Right lobe of liver (tissue), 4 donors: ENCODE measurements at regions not wholly inside any gene's neighbourhood (a gene's known extent, or its start where the extent isn't known, plus 50 kb on each side); places are given as distances from the start of the nearest gene placed in this dataset.
"Not testable (repeated sequence)": the region's sequence is repeated elsewhere in the genome, so short reads cannot be mapped to it uniquely, and the experiment has no call there.

Source experiments
- POLR2A ChIP-seq: fragments of 450-650 bp; IDR thresholded peaks from one replicate; pipeline ENCODE4 v1.6.1; 2017; ENCODE audit warnings: antibody characterized with exemption, mild to moderate bottlenecking
- TF ChIP-seq, protein P1 (sequence below), 4 donors: fragments of 200-600 bp in 3 of 4; fragments of 450-650 bp in 1 of 4; IDR thresholded peaks; one replicate each; pipeline versions ENCODE4 v1.5.1 to v1.8.0; 2016 to 2022; ENCODE audit warnings: antibody characterized with exemption in 4 of 4, mild to moderate bottlenecking in 2 of 4
- donor health status: DM: no; HTN: no; CAD: no.
- donor health status: DM: no; HTN: no; CAD: no.
- donor health status: DM: no; HTN: yes; CAD: no.

DNA sequence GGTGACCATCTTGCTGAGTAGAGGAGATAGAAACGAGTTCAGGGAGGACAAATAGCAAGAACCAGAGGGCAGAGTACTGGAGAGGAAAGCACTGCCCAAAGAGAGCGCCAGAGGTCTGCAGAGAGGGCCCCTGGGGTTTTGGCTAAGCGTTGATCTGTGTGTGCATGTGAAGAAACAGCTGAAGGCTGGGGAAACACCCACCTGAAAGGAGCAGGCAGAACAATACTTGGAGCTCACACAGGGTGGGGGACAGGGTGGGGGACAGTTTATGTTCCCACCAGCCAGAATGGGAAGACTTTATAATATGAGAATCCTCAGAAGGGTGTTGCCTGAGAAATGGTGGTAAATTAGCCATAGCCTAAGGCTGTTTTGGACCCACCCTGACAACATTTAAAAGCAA, 200.4 kb downstream of the NPIPB11 start:
- TF ChIP-seq, protein P1, sequence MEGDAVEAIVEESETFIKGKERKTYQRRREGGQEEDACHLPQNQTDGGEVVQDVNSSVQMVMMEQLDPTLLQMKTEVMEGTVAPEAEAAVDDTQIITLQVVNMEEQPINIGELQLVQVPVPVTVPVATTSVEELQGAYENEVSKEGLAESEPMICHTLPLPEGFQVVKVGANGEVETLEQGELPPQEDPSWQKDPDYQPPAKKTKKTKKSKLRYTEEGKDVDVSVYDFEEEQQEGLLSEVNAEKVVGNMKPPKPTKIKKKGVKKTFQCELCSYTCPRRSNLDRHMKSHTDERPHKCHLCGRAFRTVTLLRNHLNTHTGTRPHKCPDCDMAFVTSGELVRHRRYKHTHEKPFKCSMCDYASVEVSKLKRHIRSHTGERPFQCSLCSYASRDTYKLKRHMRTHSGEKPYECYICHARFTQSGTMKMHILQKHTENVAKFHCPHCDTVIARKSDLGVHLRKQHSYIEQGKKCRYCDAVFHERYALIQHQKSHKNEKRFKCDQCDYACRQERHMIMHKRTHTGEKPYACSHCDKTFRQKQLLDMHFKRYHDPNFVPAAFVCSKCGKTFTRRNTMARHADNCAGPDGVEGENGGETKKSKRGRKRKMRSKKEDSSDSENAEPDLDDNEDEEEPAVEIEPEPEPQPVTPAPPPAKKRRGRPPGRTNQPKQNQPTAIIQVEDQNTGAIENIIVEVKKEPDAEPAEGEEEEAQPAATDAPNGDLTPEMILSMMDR (IDR thresholded peaks at IDR 0.05) = not testable (repeated sequence)
- TF ChIP-seq POLR2A = not testable (repeated sequence)
